ENCODE measurements at regions not wholly inside any gene's neighbourhood (a gene's known extent, or its start where the extent isn't known, plus 50 kb on each side); places are given as distances from the start of the nearest gene placed in this dataset.

DNA sequence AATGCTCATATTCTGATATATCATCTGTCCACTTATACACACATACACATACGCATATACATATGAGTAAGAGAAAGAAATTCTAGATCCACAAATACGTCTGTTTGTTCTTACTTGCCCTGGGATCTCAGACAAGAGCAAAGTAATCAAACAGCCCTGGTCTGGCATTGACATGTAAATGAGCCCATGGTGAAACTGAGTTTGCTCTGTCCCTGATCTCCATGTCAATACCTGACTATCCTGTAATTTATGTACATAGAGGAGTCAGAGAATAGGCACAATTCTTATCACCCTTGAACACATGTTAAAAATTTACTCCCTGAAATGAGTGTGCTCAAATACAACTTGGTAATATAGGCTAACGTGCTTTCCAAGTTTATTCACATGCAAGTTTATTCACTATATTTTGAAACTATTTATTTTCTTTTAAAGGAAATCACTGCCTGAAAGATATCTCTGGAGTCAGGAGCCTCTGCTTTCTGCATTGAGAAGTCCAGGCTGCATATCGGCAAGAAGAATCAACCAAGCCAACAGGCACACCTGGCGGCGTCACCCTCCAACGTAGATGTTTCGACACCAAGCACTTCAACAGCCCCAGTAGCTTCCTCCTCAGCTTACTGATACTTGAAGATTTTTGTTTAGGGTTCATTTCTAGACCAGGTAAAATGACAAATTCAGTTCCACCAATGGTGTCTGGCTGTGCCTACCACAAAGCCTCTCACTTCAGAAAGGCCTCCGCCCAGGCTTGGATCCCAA is 100.6 kb downstream of the CMPK2 start:
- H3K27ac ChIP-seq (replicated peaks in 1 of 4) = no peak overlapping the region
- TF ChIP-seq EP300 (IDR thresholded peaks at IDR 0.05) (no peak), POLR2AphosphoS5 (IDR thresholded peaks at IDR 0.05) (no peak), POLR2A (IDR thresholded peaks at IDR 0.05; ENCODE audit: low read depth) (no peak)
- TF ChIP-seq, protein P1, sequence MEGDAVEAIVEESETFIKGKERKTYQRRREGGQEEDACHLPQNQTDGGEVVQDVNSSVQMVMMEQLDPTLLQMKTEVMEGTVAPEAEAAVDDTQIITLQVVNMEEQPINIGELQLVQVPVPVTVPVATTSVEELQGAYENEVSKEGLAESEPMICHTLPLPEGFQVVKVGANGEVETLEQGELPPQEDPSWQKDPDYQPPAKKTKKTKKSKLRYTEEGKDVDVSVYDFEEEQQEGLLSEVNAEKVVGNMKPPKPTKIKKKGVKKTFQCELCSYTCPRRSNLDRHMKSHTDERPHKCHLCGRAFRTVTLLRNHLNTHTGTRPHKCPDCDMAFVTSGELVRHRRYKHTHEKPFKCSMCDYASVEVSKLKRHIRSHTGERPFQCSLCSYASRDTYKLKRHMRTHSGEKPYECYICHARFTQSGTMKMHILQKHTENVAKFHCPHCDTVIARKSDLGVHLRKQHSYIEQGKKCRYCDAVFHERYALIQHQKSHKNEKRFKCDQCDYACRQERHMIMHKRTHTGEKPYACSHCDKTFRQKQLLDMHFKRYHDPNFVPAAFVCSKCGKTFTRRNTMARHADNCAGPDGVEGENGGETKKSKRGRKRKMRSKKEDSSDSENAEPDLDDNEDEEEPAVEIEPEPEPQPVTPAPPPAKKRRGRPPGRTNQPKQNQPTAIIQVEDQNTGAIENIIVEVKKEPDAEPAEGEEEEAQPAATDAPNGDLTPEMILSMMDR (IDR thresholded peaks at IDR 0.05) = no peak
- no peak for DNase-seq (ENCODE audit: extremely low spot score)
- H3K4me1 ChIP-seq = no peaks in the 10 kb centered on the region
- intact Hi-C loops (cut with DNase I) = no loop called here
- H3K4me3 ChIP-seq = no peak overlapping the region
- H3K36me3 ChIP-seq = no peaks in the 10 kb centered on the region
- 90% methylated on average over 9 of the region's 9 CpGs for WGBS
- no peaks in the 10 kb centered on the region for H3K27me3 ChIP-seq
- H3K9me3 ChIP-seq = no peaks in the 10 kb centered on the region

DNA sequence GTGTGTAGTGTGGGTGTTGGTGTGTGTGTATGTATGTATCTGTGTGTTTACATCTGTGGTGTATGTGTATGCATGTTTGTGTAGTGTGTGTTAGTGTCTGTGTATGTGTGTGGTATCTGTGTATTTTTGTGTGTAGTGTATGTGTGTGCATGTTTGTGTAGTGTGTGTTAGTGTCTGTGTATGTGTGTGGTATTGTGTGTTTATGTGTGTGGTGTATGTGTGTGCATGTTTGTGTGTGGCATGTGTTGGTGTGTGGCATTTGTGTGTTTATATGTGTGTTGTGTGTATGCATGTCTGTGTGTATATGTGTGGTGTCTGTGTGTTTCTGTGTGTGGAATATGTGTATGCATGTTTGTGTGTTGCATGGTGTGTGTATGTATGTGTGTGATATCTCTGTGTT is 96.4 kb downstream of the CMPK2 start:
- H3K4me1 ChIP-seq = peaks cover 5 to 8% (median 6%) of the 10 kb centered on the region in 4 donors
- H3K27me3 ChIP-seq = peaks cover 0 to 26% (median 3%) of the 10 kb centered on the region in 4 donors
- intact Hi-C loops (cut with DNase I) = no loop called here
- no peak overlapping the region for H3K4me3 ChIP-seq
- H3K9me3 ChIP-seq = no peaks in the 10 kb centered on the region
- TF ChIP-seq POLR2AphosphoS5 (IDR thresholded peaks at IDR 0.05) (no peak), EP300 (IDR thresholded peaks at IDR 0.05) (no peak), POLR2A (IDR thresholded peaks at IDR 0.05; ENCODE audit: low read depth) (no peak)
- TF ChIP-seq, protein P1 (IDR thresholded peaks at IDR 0.05) = no peak
- H3K27ac ChIP-seq (replicated peaks in 1 of 4) = no peak overlapping the region
- DNase-seq (ENCODE audit: extremely low spot score) = no peak
- H3K36me3 ChIP-seq = no peaks in the 10 kb centered on the region

DNA sequence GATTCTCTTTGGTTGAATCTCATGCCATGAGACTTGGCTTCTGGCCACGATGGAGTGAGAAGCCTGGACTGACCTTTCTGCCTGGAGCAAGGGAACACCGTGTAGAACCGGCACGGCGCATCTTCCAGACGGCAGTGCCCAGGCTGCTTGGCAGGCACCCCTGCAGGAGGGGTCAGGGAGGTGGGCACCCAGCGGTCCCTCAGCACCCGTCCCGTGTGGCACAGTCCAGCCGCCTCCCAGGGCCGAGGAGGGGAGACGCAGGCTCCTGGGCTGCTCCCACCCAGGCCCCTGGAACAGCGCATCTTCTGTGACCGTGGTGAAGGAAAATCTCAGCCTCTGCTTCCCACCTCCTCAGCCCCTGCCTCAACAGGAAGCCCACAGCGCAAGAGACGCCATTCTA is 95.7 kb downstream of the CMPK2 start:
- peaks cover 5 to 8% (median 6%) of the 10 kb centered on the region in 4 donors for H3K4me1 ChIP-seq
- no peaks in the 10 kb centered on the region for H3K36me3 ChIP-seq
- H3K27ac ChIP-seq (replicated peaks in 1 of 4) = no peak overlapping the region
- intact Hi-C loops (cut with DNase I) = loop anchor here (5.0 kb wide), 1 partner anchor 418 kb away; no protein-coding TSS in a partner anchor
- 62% methylated on average over 2 of the region's 16 CpGs for WGBS
- no peak overlapping the region for H3K4me3 ChIP-seq
- peaks cover 0 to 29% (median 3%) of the 10 kb centered on the region in 4 donors for H3K27me3 ChIP-seq
- DNase-seq (ENCODE audit: extremely low spot score) = no peak
- no peaks in the 10 kb centered on the region for H3K9me3 ChIP-seq
- TF ChIP-seq POLR2AphosphoS5 (IDR thresholded peaks at IDR 0.05) (no peak), EP300 (IDR thresholded peaks at IDR 0.05) (no peak)

DNA sequence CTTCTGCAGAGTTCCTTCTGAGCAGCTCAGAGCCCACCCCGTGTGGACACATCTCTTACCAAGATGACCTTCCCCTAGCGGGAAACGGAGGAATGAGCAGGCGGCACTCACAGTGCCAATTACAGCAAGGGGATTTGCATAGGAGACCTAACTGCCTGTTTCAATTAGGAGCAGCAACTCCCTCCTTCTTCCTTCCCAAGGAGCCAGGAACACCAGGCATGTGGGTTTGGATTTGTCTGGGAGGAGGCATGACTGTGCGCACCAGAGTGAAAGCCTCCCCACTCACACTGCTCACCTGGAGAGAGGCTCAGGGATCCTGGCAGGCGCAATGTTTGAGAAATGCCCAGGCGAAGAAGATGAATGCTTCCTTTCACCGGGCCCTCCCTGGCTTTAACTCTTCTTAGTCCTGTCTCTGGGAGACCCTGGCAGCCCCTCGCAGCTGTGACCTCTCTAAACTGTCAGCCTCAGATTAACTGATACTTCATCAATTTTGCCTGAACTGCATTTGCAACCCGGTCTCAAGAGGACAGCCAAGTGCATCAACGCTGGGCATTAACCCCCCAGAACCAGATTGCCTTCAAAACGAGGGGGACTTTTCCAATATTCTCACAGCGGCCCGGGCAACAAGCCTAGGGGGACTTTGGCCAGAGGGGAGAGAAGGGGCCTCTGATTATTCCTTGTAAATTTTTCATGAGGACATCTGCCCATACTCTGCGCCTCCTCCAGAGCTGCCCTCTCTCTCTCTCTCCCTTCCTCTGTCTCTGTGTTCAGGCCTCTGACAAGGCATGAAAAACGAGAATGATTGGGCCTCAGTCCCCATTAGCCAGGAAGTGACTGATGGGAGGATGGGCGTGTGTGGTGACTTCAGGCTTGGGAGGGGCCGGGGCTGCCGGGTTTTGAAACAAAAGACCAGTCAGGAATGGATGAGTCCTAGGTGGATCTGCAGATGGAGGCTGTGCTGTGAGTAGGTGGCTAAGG is 93.8 kb downstream of the CMPK2 start:
- H3K9me3 ChIP-seq = no peaks in the 10 kb centered on the region
- H3K27ac ChIP-seq (replicated peaks in 1 of 4) = no peak overlapping the region
- intact Hi-C loops (cut with DNase I) = loop anchor here (5.0 kb wide), 1 partner anchor 420 kb away; no protein-coding TSS in a partner anchor
- 65% methylated on average over 14 of the region's 19 CpGs for WGBS
- no peak overlapping the region for H3K4me3 ChIP-seq
- H3K27me3 ChIP-seq = peaks cover 0 to 37% (median 3%) of the 10 kb centered on the region in 4 donors
- peaks cover 5 to 8% (median 6%) of the 10 kb centered on the region in 4 donors for H3K4me1 ChIP-seq
- H3K36me3 ChIP-seq = no peaks in the 10 kb centered on the region
- TF ChIP-seq, protein P1 (IDR thresholded peaks at IDR 0.05) = no peak
- TF ChIP-seq EP300 (IDR thresholded peaks at IDR 0.05) (no peak), POLR2AphosphoS5 (IDR thresholded peaks at IDR 0.05) (no peak), POLR2A (IDR thresholded peaks at IDR 0.05; ENCODE audit: low read depth) (no peak)
- DNase-seq (ENCODE audit: extremely low spot score) = no peak
